ENCODE measurements at regions not wholly inside any gene's neighbourhood (a gene's known extent, or its start where the extent isn't known, plus 50 kb on each side); places are given as distances from the start of the nearest gene placed in this dataset.

- Histone ChIP-seq H3K4me3 (no peak overlapping the region), H3K9me3 (no peaks in the 10 kb centered on the region), H3K36me3 (no peaks in the 10 kb centered on the region), H3K4me1 (no peaks in the 10 kb centered on the region), H3K27me3 (no peaks in the 10 kb centered on the region), H3K27ac (no peak overlapping the region)
- DNase-seq: no peak
- intact Hi-C loops (cut with DNase I): no loop called here
- TF ChIP-seq POLR2A (IDR thresholded peaks at IDR 0.05): no peak
- TF ChIP-seq, protein P1, sequence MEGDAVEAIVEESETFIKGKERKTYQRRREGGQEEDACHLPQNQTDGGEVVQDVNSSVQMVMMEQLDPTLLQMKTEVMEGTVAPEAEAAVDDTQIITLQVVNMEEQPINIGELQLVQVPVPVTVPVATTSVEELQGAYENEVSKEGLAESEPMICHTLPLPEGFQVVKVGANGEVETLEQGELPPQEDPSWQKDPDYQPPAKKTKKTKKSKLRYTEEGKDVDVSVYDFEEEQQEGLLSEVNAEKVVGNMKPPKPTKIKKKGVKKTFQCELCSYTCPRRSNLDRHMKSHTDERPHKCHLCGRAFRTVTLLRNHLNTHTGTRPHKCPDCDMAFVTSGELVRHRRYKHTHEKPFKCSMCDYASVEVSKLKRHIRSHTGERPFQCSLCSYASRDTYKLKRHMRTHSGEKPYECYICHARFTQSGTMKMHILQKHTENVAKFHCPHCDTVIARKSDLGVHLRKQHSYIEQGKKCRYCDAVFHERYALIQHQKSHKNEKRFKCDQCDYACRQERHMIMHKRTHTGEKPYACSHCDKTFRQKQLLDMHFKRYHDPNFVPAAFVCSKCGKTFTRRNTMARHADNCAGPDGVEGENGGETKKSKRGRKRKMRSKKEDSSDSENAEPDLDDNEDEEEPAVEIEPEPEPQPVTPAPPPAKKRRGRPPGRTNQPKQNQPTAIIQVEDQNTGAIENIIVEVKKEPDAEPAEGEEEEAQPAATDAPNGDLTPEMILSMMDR (IDR thresholded peaks at IDR 0.05): no peak
- 34% methylated on average over 6 of the region's 6 CpGs for WGBS (ENCODE audit: insufficient coverage, low coverage, low lambda C conversion rate, missing lambda C conversion rate)
- no peak for ATAC-seq
These were observed 134.8 kb upstream of the IRX6 start for GRCh38 chr16:55189224-55189623.

GRCh38 chr16:55189682-55190636 lies 134.0 kb upstream of the IRX6 start:
- Histone ChIP-seq H3K4me3 (no peak overlapping the region), H3K27ac (no peak overlapping the region), H3K9me3 (no peaks in the 10 kb centered on the region), H3K27me3 (no peaks in the 10 kb centered on the region), H3K4me1 (no peaks in the 10 kb centered on the region), H3K36me3 (no peaks in the 10 kb centered on the region)
- ATAC-seq: no peak
- DNase-seq: no peak
- WGBS (ENCODE audit: insufficient coverage, low coverage, low lambda C conversion rate, missing lambda C conversion rate): 40% methylated on average over 18 of the region's 23 CpGs
- no peak for TF ChIP-seq POLR2A (IDR thresholded peaks at IDR 0.05)
- TF ChIP-seq, protein P1 (IDR thresholded peaks at IDR 0.05): no peak
- intact Hi-C loops (cut with DNase I): no loop called here

GRCh38 chr16:55192734-55193133 lies 131.3 kb upstream of the IRX6 start:
- no peak for TF ChIP-seq POLR2A (IDR thresholded peaks at IDR 0.05)
- TF ChIP-seq, protein P1 (IDR thresholded peaks at IDR 0.05): no peak
- Histone ChIP-seq H3K4me1 (no peaks in the 10 kb centered on the region), H3K36me3 (no peaks in the 10 kb centered on the region), H3K4me3 (no peak overlapping the region), H3K27ac (no peak overlapping the region), H3K27me3 (no peaks in the 10 kb centered on the region), H3K9me3 (no peaks in the 10 kb centered on the region)
- DNase-seq (no peak), ATAC-seq (no peak)
- intact Hi-C loops (cut with DNase I): no loop called here

DNA sequence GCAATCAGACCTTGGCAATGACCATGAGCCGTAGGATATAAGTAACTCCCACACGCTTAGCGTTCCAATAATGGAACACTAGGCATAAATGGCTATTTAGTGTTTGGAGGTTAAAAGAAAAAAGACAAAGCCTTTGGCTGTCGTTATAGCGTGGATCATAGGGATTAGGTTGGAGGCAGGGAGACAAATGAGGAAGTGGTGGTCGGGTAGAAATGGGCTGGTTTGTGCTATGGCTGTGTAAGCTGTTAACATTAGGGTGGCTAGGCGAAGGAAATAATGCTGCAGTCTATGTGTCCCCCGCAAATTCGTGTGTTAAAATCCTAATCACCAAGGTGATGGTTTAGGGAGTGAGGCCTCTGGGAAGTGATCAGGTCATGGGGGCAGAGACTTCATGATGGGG lies 120.4 kb upstream of the IRX6 start:
- Histone ChIP-seq H3K4me3 (no peak overlapping the region), H3K27ac (no peak overlapping the region), H3K36me3 (no peaks in the 10 kb centered on the region), H3K4me1 (no peaks in the 10 kb centered on the region), H3K27me3 (no peaks in the 10 kb centered on the region), H3K9me3 (no peaks in the 10 kb centered on the region)
- TF ChIP-seq, protein P1 (IDR thresholded peaks at IDR 0.05): no peak
- TF ChIP-seq POLR2A (IDR thresholded peaks at IDR 0.05): no peak
- no peak for ATAC-seq
- no peak for DNase-seq
- WGBS (ENCODE audit: insufficient coverage, low coverage, low lambda C conversion rate, missing lambda C conversion rate): 67% methylated on average over 9 of the region's 9 CpGs
- intact Hi-C loops (cut with DNase I): no loop called here
